ENCODE measurements at regions not wholly inside any gene's neighbourhood (a gene's known extent, or its start where the extent isn't known, plus 50 kb on each side); places are given as distances from the start of the nearest gene placed in this dataset.

GRCh38 chr9:107870927-107871680, 381.5 kb upstream of the KLF4 start:
- no peak for DNase-seq
- TF ChIP-seq POLR2A (IDR thresholded peaks at IDR 0.05): no peak
- TF ChIP-seq EP300 (IDR thresholded peaks at IDR 0.05; ENCODE audit: low read depth): no peak
- TF ChIP-seq CTCF (IDR thresholded peaks at IDR 0.05): no peak
- TF ChIP-seq POLR2AphosphoS5 (IDR thresholded peaks at IDR 0.05): no peak
- H3K27ac ChIP-seq: no peak overlapping the region
- H3K4me1 ChIP-seq: peaks cover 0 to 6% (median 0%) of the 10 kb centered on the region in 4 donors
- intact Hi-C loops (cut with DNase I; ENCODE audit: low total_unique reads): no loop called here
- H3K4me3 ChIP-seq: no peak overlapping the region
- 68 to 80% methylated on average over 1 to 3 of the region's 3 CpGs for WGBS, 2 donors (ENCODE audit: low coverage in 1 of 2)
- in situ Hi-C loops (cut with MboI; ENCODE audit: low pct_ligation_motif_present in 1 of 4, low pct_unique_long_range_greater_than_20kb in 1 of 4, low sequenced_read_pairs in 3 of 4): no loop called here
- no peaks in the 10 kb centered on the region for H3K36me3 ChIP-seq
- H3K27me3 ChIP-seq: no peaks in the 10 kb centered on the region
- no peaks in the 10 kb centered on the region for H3K9me3 ChIP-seq

GRCh38 chr9:107870221-107870620, 380.7 kb upstream of the KLF4 start:
- Histone ChIP-seq H3K9me3 (no peaks in the 10 kb centered on the region), H3K4me1 (peaks cover 0 to 6% (median 0%) of the 10 kb centered on the region in 4 donors), H3K27ac (no peak overlapping the region), H3K36me3 (no peaks in the 10 kb centered on the region), H3K27me3 (no peaks in the 10 kb centered on the region), H3K4me3 (no peak overlapping the region)
- no peak for DNase-seq
- 75 to 92% methylated on average over 4 to 6 of the region's 6 CpGs for WGBS, 2 donors (ENCODE audit: low coverage in 1 of 2)
- TF ChIP-seq EP300 (IDR thresholded peaks at IDR 0.05; ENCODE audit: low read depth): no peak
- TF ChIP-seq CTCF (IDR thresholded peaks at IDR 0.05): no peak
- no peak for TF ChIP-seq POLR2A (IDR thresholded peaks at IDR 0.05)
- TF ChIP-seq POLR2AphosphoS5 (IDR thresholded peaks at IDR 0.05): no peak
- intact Hi-C loops (cut with DNase I; ENCODE audit: low total_unique reads): no loop called here
- in situ Hi-C loops (cut with MboI; ENCODE audit: low pct_ligation_motif_present in 1 of 4, low pct_unique_long_range_greater_than_20kb in 1 of 4, low sequenced_read_pairs in 3 of 4): no loop called here

- DNase-seq: no peak
- H3K36me3 ChIP-seq: no peaks in the 10 kb centered on the region
- in situ Hi-C loops (cut with MboI; ENCODE audit: low pct_ligation_motif_present in 1 of 4, low pct_unique_long_range_greater_than_20kb in 1 of 4, low sequenced_read_pairs in 3 of 4): no loop called here
- H3K4me1 ChIP-seq: peaks cover 0 to 6% (median 0%) of the 10 kb centered on the region in 4 donors
- WGBS, 2 donors (ENCODE audit: low coverage in 1 of 2): 44 to 87% methylated on average over 3 of the region's 3 CpGs
- H3K27me3 ChIP-seq: no peaks in the 10 kb centered on the region
- no peak overlapping the region for H3K4me3 ChIP-seq
- no peaks in the 10 kb centered on the region for H3K9me3 ChIP-seq
- no peak for TF ChIP-seq POLR2AphosphoS5 (IDR thresholded peaks at IDR 0.05)
- no peak for TF ChIP-seq POLR2A (IDR thresholded peaks at IDR 0.05)
- no peak for TF ChIP-seq CTCF (IDR thresholded peaks at IDR 0.05)
- TF ChIP-seq EP300 (IDR thresholded peaks at IDR 0.05; ENCODE audit: low read depth): no peak
- intact Hi-C loops (cut with DNase I; ENCODE audit: low total_unique reads): no loop called here
- no peak overlapping the region for H3K27ac ChIP-seq
Observed at GRCh38 chr9:107869111-107869510, 379.5 kb upstream of the KLF4 start.

- in situ Hi-C loops (cut with MboI; ENCODE audit: low pct_ligation_motif_present in 1 of 4, low pct_unique_long_range_greater_than_20kb in 1 of 4, low sequenced_read_pairs in 3 of 4): no loop called here
Observed at GRCh38 chr9:107868186-107868585, 378.6 kb upstream of the KLF4 start.

More at GRCh38 chr9:107868186-107868585, 378.6 kb upstream of the KLF4 start:
- TF ChIP-seq CTCF (IDR thresholded peaks at IDR 0.05) (no peak), POLR2AphosphoS5 (IDR thresholded peaks at IDR 0.05) (no peak), POLR2A (IDR thresholded peaks at IDR 0.05) (no peak), EP300 (IDR thresholded peaks at IDR 0.05; ENCODE audit: low read depth) (no peak)
- H3K9me3 ChIP-seq: no peaks in the 10 kb centered on the region
- no peaks in the 10 kb centered on the region for H3K27me3 ChIP-seq
- H3K27ac ChIP-seq: no peak overlapping the region
- H3K4me3 ChIP-seq: no peak overlapping the region
- H3K36me3 ChIP-seq: no peaks in the 10 kb centered on the region
- peaks cover 0 to 6% (median 0%) of the 10 kb centered on the region in 4 donors for H3K4me1 ChIP-seq
- intact Hi-C loops (cut with DNase I; ENCODE audit: low total_unique reads): no loop called here
- DNase-seq: no peak

All from transverse colon (tissue), 4 donors.